GM12878 (cell line): ENCODE measurements at regions not wholly inside any gene's neighbourhood (a gene's known extent, or its start where the extent isn't known, plus 50 kb on each side); places are given as distances from the start of the nearest gene placed in this dataset.

Experiments used
- ATF2 ChIP-seq: IDR thresholded peaks from 2 replicates; pipeline ENCODE4 v1.6.1; 2012; ENCODE audit warnings: low read length, inconsistent platforms
- CTCF ChIP-seq, 3 experiments: IDR thresholded peaks in 2 of 3; conservative IDR thresholded peaks in 1 of 3; 2 replicates each; pipeline ENCODE4 v1.5.1; 2011; ENCODE audit warnings: low read depth in 3 of 3, low read length in 3 of 3, mild to moderate bottlenecking in 3 of 3, control low read depth in 2 of 3, moderate library complexity in 2 of 3, inconsistent platforms in 1 of 3, mixed read lengths in 1 of 3; ENCODE audit not compliant: control insufficient read depth in 2 of 3, insufficient read depth in 1 of 3; ENCODE audit errors: extremely low read depth in 1 of 3
- ELK1 ChIP-seq: IDR thresholded peaks from 2 replicates; pipeline ENCODE4 v1.6.1; 2012; ENCODE audit warnings: low read depth, low read length, improper control_type of control experiment
- EP300 ChIP-seq, 2 experiments: fragments of 150-350 bp in 1 of 2; IDR thresholded peaks; 2 replicates each; pipeline ENCODE4 v1.6.1; 2011 to 2012; ENCODE audit warnings: low read depth in 2 of 2, low read length in 2 of 2, borderline replicate concordance in 1 of 2, improper control_type of control experiment in 1 of 2, inconsistent platforms in 1 of 2; ENCODE audit not compliant: control insufficient read depth in 1 of 2
- EZH2 ChIP-seq: IDR thresholded peaks from 2 replicates; pipeline ENCODE4 v1.6.1; 2012; ENCODE audit warnings: low read depth, mild to moderate bottlenecking, control low read depth, inconsistent platforms, low read length, borderline replicate concordance; ENCODE audit not compliant: control insufficient read depth
- NR2C1 ChIP-seq: fragments of 450-650 bp; IDR thresholded peaks from 2 replicates; pipeline ENCODE4 v1.6.1; 2017; ENCODE audit warnings: antibody characterized with exemption, mild to moderate bottlenecking, moderate library complexity
- SPI1 ChIP-seq: IDR thresholded peaks from 2 replicates; pipeline ENCODE4 v1.6.1; 2011; ENCODE audit warnings: low read depth, mild to moderate bottlenecking, low read length, moderate library complexity, borderline replicate concordance; ENCODE audit not compliant: insufficient read depth
- USF2 ChIP-seq: IDR thresholded peaks from 2 replicates; pipeline ENCODE4 v1.6.1; 2011; ENCODE audit warnings: low read depth, low read length, improper control_type of control experiment, borderline replicate concordance
- YY1 ChIP-seq: IDR thresholded peaks from 2 replicates; pipeline ENCODE4 v1.6.1; 2011; ENCODE audit warnings: low read depth, mild to moderate bottlenecking, low read length

- TF ChIP-seq USF2 = no peak
- no peak for TF ChIP-seq YY1
- no peak for TF ChIP-seq ELK1
- TF ChIP-seq NR2C1 = no peak
- TF ChIP-seq ATF2 = no peak
- no peak for TF ChIP-seq SPI1
- TF ChIP-seq EP300 (IDR thresholded peaks at IDR 0.05; ENCODE audit: borderline replicate concordance in 1 of 2, control insufficient read depth in 1 of 2, low read depth in 2 of 2, low read length in 2 of 2) = no peak
- TF ChIP-seq CTCF (IDR thresholded peaks at IDR 0.05 in 2 of 3, conservative IDR thresholded peaks at IDR 0.05 in 1 of 3; ENCODE audit: control insufficient read depth in 2 of 3, extremely low read depth in 1 of 3, insufficient read depth in 1 of 3, low read depth in 3 of 3, low read length in 3 of 3) = no peak
- no peak for TF ChIP-seq EZH2
Measured at GRCh38 chr4:32929796-32930699, 2209.9 kb downstream of the PCDH7 start.
